ENCODE measurements at regions not wholly inside any gene's neighbourhood (a gene's known extent, or its start where the extent isn't known, plus 50 kb on each side); places are given as distances from the start of the nearest gene placed in this dataset.

GRCh38 chr2:12982149-12982584, 265.4 kb downstream of the TRIB2 start:
- Histone ChIP-seq H3K36me3 (replicated peaks in 1 of 2; ENCODE audit: insufficient read depth in 1 of 2, low read depth in 2 of 2) (no peaks in the 10 kb centered on the region), H3K9me3 (no peaks in the 10 kb centered on the region), H3K27me3 (no peaks in the 10 kb centered on the region), H3K4me1 (peaks cover 10% of the 10 kb centered on the region), H3K27ac (no peak overlapping the region), H3K4me3 (no peak overlapping the region)
- DNase-seq (no peak), ATAC-seq (no peak)
- intact Hi-C loops (cut with DNase I) = no loop called here
- WGBS, 2 donors = 45 to 46% methylated on average over 1 of the region's 1 CpG
- TF ChIP-seq CTCF (IDR thresholded peaks at IDR 0.05) (no peak), POLR2A (IDR thresholded peaks at IDR 0.05) (no peak)

GRCh38 chr2:12987246-12987645, 270.5 kb downstream of the TRIB2 start:
- no peak for ATAC-seq
- DNase-seq = no peak
- H3K27ac ChIP-seq = no peak overlapping the region
- H3K4me3 ChIP-seq = no peak overlapping the region
- H3K9me3 ChIP-seq = no peaks in the 10 kb centered on the region
- TF ChIP-seq CTCF (IDR thresholded peaks at IDR 0.05) (no peak), POLR2A (IDR thresholded peaks at IDR 0.05) (no peak)
- H3K36me3 ChIP-seq (replicated peaks in 1 of 2; ENCODE audit: insufficient read depth in 1 of 2, low read depth in 2 of 2) = no peaks in the 10 kb centered on the region
- H3K4me1 ChIP-seq = peaks cover 5% of the 10 kb centered on the region
- no peaks in the 10 kb centered on the region for H3K27me3 ChIP-seq
- intact Hi-C loops (cut with DNase I) = no loop called here

GRCh38 chr2:12988279-12988678, 271.5 kb downstream of the TRIB2 start:
- Histone ChIP-seq H3K36me3 (replicated peaks in 1 of 2; ENCODE audit: insufficient read depth in 1 of 2, low read depth in 2 of 2) (no peaks in the 10 kb centered on the region), H3K27me3 (no peaks in the 10 kb centered on the region), H3K4me3 (no peak overlapping the region), H3K27ac (no peak overlapping the region), H3K4me1 (no peaks in the 10 kb centered on the region), H3K9me3 (no peaks in the 10 kb centered on the region)
- TF ChIP-seq POLR2A (IDR thresholded peaks at IDR 0.05) (no peak), CTCF (IDR thresholded peaks at IDR 0.05) (no peak)
- DNase-seq (no peak), ATAC-seq (no peak)
- intact Hi-C loops (cut with DNase I) = no loop called here
- WGBS, 2 donors = 66 to 78% methylated on average over 2 of the region's 2 CpGs

- no peaks in the 10 kb centered on the region for H3K9me3 ChIP-seq
- no peaks in the 10 kb centered on the region for H3K27me3 ChIP-seq
- no peak overlapping the region for H3K27ac ChIP-seq
- DNase-seq (no peak), ATAC-seq (no peak)
- no peak overlapping the region for H3K4me3 ChIP-seq
- H3K4me1 ChIP-seq = no peaks in the 10 kb centered on the region
- 10 to 18% methylated on average over 1 of the region's 1 CpG for WGBS, 2 donors
- H3K36me3 ChIP-seq (replicated peaks in 1 of 2; ENCODE audit: insufficient read depth in 1 of 2, low read depth in 2 of 2) = no peaks in the 10 kb centered on the region
- intact Hi-C loops (cut with DNase I) = no loop called here
- no peak for TF ChIP-seq POLR2A (IDR thresholded peaks at IDR 0.05)
- peak in 6 of 7 experiments; percentile 9 to 43 (median 28) for TF ChIP-seq CTCF (IDR thresholded peaks at IDR 0.05)
Observed at GRCh38 chr2:12990523-12990922, 273.8 kb downstream of the TRIB2 start.

- ATAC-seq = no peak
Observed at GRCh38 chr2:12998685-12999084, 281.9 kb downstream of the TRIB2 start.

More at GRCh38 chr2:12998685-12999084, 281.9 kb downstream of the TRIB2 start:
- Histone ChIP-seq H3K27ac (no peak overlapping the region), H3K4me3 (no peak overlapping the region), H3K27me3 (no peaks in the 10 kb centered on the region), H3K4me1 (peaks cover 28% of the 10 kb centered on the region), H3K9me3 (no peaks in the 10 kb centered on the region), H3K36me3 (replicated peaks in 1 of 2; ENCODE audit: insufficient read depth in 1 of 2, low read depth in 2 of 2) (no peaks in the 10 kb centered on the region)
- TF ChIP-seq CTCF (IDR thresholded peaks at IDR 0.05) = no peak
- TF ChIP-seq POLR2A (IDR thresholded peaks at IDR 0.05) = no peak
- intact Hi-C loops (cut with DNase I) = no loop called here
- 35 to 45% methylated on average over 1 of the region's 1 CpG for WGBS, 2 donors
- peak in 1 of 4 donors; percentile 13 for DNase-seq

Measured in body of pancreas (tissue), 4 donors.